ENCODE measurements at regions not wholly inside any gene's neighbourhood (a gene's known extent, or its start where the extent isn't known, plus 50 kb on each side); places are given as distances from the start of the nearest gene placed in this dataset.
"Not testable (repeated sequence)": the region's sequence is repeated elsewhere in the genome, so short reads cannot be mapped to it uniquely, and the experiment has no call there.

DNA sequence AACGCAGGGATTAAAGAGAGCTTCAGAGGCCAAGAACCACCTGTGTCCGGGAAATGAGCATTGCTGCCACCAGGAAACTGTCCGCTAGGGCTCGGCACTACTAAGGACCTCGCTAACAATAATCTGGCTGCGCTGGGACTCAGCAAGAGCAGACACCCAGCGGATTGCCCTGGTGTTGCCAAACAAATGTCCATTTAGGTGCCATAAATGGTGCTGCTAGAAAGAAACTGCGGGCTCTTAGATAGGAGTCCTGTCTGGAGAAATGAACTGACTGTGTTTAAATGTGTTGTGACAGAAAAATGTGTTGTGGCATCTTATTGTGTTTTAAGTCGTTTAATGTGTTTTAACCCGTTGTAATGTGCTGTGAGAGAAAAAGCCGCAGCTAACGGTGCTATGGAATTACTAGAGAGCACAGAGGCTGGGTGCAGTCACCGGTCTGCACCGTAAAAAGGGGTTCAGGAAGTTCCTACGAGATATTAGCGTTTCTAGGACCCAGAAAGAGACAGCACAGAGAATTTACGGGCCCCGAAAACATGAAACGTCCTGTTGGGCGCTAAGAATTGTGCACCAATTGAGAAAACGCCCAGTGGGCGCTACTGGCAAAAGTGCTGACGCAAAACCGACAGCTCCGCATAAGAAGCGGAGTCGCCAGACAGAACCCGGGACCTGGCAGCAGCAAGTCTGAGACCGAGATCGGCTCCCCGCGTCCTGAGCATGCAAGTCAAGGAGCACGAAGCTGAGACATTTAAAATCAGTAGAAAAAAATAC, 90.6 kb downstream of the ANXA2R start:
- DNase-seq (ENCODE audit: low read depth): no peak

- no peak for DNase-seq (ENCODE audit: low read depth)
Observed at GRCh38 chr5:42948961-42949347, 91.2 kb downstream of the ANXA2R start.

- no peak for DNase-seq (ENCODE audit: low read depth)
Observed at GRCh38 chr5:42944989-42945388, 95.1 kb downstream of the ANXA2R start.

DNA sequence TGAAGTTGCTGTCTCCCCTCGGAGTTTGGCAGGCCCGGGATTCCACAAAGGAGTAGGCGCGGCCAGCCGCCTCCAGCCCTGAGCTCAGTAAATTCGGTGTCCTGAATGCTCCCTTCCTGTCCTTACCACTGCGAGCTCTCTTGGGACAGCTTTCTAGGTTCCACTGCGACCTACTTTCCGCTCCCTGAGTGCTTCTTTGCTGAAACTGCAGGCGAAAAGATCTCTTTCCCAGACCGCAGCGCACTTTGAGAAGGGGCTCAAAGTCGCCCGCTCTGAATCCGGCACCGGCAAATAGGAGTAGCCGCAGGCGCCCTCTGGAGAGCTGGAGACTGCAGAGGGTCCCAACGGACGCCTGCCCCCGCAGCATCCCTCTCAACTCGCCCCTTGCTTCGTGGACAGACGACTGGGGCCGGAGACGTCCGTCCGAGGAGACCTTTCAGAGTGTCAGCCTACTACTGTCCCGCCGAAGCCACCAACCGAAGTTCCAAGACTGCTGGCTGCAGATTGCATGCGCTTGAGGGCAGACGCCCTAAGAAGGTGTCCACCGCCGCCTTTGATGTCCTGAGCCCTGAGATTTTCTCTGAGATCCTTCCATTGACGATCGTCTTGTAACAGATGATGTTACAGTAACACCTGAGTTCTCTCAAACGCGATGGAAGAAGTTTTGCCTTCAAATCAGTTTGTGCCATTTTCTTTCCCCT, 96.0 kb downstream of the ANXA2R start:
- DNase-seq (ENCODE audit: low read depth): no peak

- no peak for DNase-seq (ENCODE audit: low read depth)
Observed at GRCh38 chr5:42940853-42941252, 99.3 kb downstream of the ANXA2R start.

GRCh38 chr5:42932011-42932410, 108.1 kb downstream of the ANXA2R start:
- not testable (repeated sequence) for DNase-seq (ENCODE audit: low read depth)

- not testable (repeated sequence) for DNase-seq (ENCODE audit: low read depth)
Observed at GRCh38 chr5:42931451-42931850, 108.7 kb downstream of the ANXA2R start.

- DNase-seq (ENCODE audit: low read depth): no peak
Observed at GRCh38 chr5:42930934-42931333, 109.2 kb downstream of the ANXA2R start.

GRCh38 chr5:42929871-42930270, 110.2 kb downstream of the ANXA2R start:
- DNase-seq (ENCODE audit: low read depth): no peak

DNA sequence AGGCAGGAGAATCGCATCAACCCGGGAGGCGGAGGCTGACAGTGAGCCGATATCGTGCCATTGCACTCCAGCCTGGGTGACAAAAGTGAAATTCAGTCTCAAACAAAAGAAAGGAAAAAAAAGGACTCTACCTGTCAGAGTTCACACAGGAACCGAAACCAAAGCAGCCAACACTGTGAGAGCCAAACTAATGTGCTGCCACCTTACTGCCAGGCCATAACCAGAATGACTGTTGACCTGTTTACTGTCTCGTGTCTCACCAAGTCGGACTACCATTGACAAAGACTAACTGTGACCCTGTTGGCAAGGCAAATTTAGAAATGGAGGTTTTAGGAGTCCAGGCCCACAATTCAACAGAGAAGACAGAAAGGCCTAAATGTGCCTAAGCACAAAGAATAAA, 112.4 kb downstream of the ANXA2R start:
- DNase-seq (ENCODE audit: low read depth): no peak

- no peak for DNase-seq (ENCODE audit: low read depth)
Observed at GRCh38 chr5:42924686-42925085, 113.0 kb upstream of the SELENOP start.

GRCh38 chr5:42924226-42924625, 112.5 kb upstream of the SELENOP start:
- no peak for DNase-seq (ENCODE audit: low read depth)

DNA sequence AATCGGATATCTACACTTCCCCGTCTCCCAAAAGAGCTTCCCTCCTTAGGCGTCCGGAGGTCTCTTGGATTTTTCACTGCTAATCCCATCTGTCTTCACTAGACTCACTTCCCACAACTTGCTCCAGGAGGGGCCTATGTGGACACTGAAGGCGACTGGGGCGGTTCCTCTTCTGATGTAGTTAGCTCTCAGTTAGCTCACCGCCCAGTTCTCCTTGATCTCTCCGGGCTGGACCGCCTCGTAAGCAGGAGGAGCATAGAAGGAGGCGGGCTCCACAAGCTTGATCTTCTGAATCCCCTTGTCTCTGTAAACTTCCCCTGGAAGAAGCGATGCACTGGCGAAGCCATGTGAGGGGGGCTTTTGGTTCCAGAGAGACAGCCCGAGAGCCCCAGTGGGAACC, 112.0 kb upstream of the SELENOP start:
- DNase-seq (ENCODE audit: low read depth): no peak

DNA sequence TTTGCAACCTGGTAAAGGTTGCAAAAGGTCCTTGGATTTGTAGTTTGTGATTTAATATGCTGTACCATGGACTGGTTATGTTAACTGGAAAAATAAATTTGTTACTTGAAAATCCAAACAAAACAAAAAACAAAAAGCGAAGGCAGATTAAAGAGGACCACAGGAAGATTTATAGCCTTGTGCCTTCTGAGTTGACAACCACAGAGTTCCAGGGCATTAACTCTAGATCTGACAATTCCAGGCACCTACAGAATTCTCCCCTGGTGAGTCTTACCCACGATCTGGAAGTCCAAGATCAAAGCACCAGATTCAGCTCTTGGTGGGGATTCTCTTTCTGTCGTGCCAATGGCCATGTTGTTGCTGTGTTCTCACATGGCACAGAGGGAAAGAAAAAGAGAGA, 107.9 kb upstream of the SELENOP start:
- no peak for DNase-seq (ENCODE audit: low read depth)

DNA sequence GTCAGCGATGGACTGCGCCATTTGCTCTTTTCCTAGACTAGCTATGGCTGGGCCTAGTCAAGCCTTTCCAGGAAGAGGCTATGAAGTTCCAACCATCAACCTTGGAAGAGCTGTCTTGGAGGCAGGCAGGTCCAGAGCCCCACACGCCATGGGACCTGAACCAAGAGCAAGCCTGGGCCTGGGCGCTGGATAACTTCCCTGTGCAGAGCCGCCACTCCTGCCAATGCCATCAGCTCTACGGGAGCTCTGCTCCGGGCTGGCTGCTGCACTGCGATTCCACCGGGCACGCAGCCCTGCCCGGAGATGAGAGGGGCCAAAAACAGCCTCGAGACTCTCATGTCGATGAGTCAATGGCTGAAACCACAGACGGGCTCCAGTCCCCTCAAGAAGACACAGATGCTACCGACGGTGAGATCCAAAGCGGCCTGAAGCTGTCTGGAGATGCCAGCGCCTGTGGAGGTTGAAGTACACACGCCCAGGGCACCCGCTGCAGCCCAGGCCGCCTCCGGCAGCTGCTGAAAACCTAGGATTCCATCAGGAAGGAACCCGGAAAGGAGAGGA, 103.7 kb upstream of the SELENOP start:
- DNase-seq (ENCODE audit: low read depth): no peak

DNA sequence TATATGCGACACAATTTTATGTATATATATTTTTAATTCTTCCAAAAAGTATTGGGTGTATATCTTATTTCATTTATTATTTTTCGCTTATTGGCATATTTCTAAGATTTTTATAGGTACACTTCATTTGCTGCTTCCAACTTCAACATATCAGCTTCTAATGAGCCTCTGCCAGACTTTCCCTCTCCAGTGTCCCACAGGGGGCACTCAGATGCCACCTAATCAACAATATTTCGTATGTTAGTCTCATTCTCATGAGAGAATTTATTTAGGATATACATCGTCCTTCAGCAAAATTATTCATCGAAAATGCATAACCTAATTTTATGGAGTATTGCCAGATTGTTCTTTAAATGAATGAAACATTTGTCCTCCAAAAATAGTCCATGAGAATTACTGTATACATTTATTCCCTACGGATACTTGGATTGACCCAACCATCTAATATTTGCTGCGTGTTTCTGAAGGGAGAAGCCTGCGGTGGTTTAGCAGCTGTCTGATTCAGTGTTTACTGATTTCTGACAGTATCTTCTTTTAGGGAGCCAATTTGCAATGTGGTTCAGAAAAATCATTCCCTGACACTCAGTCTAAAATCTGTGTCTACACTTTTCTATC, 100.6 kb upstream of the SELENOP start:
- peak; percentile 45 for DNase-seq (ENCODE audit: low read depth)

DNA sequence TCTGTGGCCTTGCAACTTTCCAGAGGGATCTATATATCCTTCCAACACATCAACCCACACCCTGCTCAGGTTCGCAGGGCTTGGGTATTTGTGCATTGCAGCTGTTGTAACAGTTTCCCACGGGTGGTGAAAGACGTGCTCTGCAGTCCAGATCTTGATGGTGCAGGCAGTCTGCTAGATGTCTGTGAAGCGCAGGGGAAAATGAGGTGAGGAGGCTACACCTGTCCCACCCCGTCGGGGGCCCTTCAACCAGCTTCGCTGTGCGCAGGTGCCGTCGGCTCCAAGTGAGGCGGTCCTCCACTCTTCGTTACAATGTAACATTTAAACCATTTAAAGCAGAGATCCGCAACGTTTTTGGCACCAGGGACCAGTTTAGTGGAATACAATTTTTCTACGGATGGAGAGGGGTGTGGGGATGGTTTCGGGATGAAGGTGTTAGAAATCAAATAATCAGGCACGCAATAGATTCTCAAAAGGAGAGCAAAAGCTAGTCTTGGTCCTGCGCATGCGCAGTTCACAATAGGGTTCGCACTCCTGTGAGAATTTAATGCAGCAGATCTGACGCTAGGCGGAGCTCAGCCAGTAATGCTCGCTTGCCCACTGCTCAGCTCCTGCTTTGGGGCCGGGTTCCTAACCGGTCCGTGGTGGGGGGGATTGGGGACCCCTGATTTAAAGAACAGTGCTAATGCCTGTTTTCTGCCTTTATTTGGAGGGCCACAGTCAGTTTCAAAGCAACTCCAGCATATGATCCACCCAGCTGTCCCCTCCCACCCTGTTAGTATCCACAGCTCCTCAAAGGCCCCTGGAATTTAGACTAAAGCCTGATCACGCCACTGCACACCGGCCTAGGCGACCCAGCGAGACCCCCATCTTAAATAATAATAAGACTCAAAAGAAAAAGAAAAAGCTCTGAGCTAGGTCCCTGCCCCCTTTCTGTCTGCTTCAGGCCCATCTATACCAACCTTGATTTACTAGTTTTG, 97.1 kb upstream of the SELENOP start:
- peak; percentile 90 for DNase-seq (ENCODE audit: low read depth)

DNA sequence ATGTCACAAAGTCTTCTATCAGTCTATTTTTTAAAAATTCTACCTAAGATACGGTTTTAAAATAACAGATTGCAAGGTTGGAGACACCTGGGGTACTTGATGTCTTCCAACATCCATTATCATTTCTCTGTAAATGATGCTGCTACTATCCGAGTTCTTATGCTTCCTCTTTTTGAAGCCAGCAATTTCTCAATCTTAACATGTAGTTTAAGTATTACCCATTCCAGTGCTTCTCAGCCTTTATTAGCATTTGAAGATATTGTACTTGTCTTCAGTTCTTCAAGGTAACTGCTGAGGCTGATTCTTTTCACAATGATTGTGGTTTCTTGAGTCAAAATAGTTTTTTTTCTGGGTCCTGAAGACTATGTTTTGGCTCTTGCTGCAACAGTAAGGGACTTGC, 96.4 kb upstream of the SELENOP start:
- no peak for DNase-seq (ENCODE audit: low read depth)

DNA sequence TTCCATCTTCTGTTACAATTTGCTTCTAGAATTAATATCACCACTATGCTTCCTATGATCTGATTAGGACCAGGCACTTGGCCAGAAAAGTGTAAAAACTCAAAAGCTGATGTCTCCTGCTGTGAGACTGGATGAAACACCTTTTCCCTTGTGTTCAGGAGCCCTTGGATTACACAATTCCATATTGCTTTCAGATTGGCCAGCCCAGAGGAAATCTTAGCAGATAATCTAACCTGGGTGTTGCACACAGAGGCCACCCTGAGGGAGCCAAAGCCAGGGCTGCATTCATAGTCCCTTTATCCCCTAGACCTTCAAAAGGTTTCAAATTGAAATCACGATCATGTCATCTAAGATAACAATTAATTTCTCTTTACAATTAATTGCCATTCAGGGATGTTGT, 94.1 kb upstream of the SELENOP start:
- no peak for DNase-seq (ENCODE audit: low read depth)

- no peak for DNase-seq (ENCODE audit: low read depth)
Observed at GRCh38 chr5:42900734-42901133, 89.0 kb upstream of the SELENOP start.

GRCh38 chr5:42898760-42899159, 87.1 kb upstream of the SELENOP start:
- DNase-seq (ENCODE audit: low read depth): no peak

DNA sequence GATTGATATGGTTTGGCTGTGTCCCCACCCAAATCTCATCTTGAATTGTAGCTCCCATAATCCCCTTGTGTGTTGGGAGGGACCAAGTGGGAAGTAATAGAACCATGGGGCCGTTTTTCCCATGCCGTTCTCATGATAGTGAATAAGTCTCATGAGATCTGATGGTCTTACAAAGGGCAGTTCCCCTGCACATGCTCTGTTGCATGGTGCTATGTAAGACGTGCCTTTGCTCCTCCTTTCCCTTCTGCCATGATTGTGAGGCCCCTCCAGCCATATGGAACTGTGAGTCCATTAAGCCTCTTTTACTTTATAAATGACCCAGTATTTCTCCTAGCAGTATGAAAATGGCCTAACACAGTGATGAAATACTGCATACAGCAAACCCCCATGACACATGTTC, 84.8 kb upstream of the SELENOP start:
- DNase-seq (ENCODE audit: low read depth): no peak
